MV-4-11 (cell line): ENCODE measurements at regions not wholly inside any gene's neighbourhood (a gene's known extent, or its start where the extent isn't known, plus 50 kb on each side); places are given as distances from the start of the nearest gene placed in this dataset.
"Not testable (repeated sequence)": the region's sequence is repeated elsewhere in the genome, so short reads cannot be mapped to it uniquely, and the experiment has no call there.

ENCODE experiments used
- DNase-seq: peaks from one replicate; lab custom pipeline; 2025; lab: John Stamatoyannopoulos, UW

GRCh38 chr12:111154147-111154834 is 214.6 kb downstream of the PHETA1 start:
- DNase-seq: no peak

GRCh38 chr12:111152561-111152960 is 216.3 kb downstream of the PHETA1 start:
- DNase-seq: no peak

GRCh38 chr12:111150921-111151840 is 217.7 kb downstream of the PHETA1 start:
- DNase-seq: peak; percentile 24

DNA sequence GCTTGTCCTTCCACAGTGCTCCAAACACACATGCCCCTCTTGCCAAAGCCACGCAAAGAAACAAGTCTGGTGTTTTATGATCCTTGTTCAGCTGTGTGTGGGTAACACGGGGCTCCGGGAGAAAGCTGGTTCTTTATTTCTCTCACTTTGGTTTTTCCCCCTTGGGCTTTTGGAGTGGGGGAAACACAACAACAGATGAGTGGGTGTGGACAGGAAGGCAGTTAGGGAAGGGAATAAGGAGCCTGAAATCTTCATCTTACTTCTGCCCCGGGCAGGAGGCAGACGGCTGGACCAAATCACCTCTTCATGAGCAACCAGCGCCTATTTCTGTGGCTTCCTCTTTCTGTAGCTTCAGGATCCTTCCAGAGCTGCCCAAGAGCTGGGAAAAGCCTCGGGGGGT is 218.5 kb downstream of the PHETA1 start:
- peak; percentile 5 for DNase-seq

GRCh38 chr12:111149299-111149698 is 219.6 kb downstream of the PHETA1 start:
- no peak for DNase-seq

- DNase-seq: no peak
Observed at GRCh38 chr12:111148005-111148404, 220.9 kb downstream of the PHETA1 start.

DNA sequence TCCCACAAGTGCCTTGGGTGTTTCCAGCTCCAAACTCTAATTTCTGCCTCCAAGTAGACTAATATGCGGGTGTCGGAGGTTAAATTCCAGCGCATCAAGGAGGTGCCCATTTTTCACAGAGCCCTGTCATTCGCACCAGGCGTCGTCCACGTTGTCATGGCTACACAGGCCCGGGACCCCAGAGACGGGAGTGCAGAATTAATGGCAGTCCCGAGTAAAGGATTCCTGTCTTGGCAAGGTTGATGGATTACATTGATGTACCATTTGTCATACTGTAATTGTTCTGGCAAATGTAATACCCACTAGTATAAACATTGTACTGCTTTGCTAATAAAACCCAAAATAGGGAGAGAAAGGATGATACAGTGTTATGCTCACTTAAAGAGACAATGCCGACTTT is 222.9 kb upstream of the MYL2 start:
- no peak for DNase-seq

- DNase-seq: no peak
Observed at GRCh38 chr12:111141205-111141604, 220.8 kb upstream of the MYL2 start.

GRCh38 chr12:111138016-111138415 is 217.6 kb upstream of the MYL2 start:
- no peak for DNase-seq

DNA sequence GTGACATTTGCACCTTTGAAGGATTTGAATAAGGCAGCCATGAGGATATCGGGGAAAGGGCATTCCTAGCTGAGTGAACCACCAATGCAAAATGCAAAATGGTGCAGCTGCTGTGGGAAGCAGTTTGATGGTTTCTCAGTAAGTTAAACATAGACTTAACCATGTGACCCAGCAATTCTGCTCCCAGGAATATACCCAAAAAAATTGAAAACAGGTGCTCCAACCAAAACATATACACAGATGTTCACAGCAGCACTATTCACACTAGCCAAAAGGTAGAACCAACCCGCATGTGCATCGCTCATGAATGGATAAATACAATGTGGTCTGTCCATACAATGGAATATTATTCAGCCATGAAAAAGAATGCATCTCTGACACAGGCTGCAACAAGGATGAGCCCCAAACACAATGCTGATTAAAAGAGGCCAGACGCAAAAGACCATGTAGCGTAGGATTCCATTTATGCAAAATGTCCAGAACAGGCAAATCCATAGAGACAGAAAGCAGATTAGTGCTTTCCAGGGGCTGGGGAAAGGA is 215.0 kb upstream of the MYL2 start:
- DNase-seq: no peak

DNA sequence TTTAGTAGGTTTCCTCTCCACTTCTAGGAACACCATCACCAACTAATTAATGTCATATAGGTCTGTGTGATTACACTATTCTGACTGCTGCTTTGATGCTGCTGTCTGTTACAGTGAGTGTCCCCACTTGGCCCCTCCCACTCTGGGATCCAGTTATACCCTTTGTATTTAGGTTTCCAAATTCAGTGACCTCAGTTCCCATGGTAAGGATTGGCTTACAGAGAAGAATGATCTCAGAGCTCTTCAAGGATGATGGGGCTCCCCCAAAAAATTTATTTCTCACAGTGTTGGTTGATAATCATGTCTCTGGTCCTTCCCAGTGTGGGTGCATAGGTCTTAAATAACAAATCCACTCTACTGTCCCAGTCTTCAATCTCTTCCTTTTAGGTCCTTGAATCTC is 210.0 kb upstream of the MYL2 start:
- DNase-seq: no peak

DNA sequence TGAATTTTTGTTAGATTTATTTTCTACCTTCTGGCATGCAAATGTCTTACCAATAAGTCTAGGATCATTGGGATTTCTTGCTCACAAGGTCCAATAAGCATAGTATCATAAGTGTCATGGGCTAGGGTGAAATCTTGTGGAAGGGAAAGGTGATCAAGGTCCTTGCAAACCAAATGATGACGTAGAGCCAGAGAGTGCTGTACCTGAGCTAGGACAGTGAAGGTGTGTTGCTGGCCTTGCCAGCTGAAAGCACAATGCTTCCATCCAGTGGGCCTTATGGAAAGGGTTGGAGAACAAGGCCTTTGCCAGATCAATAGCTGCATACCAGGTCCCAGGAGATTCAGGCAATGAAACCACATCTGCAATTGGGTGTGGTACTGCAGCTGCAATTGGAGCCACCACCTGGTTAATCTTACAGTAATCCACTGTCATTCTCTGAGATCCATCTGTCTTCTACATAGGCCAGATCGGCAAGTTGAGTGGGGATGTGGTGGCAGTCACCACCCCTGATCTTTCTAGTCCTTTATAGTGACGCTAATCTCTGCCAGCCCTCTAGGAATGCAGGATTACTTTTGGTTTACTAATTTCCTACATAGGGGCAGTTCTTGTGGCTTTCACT is 208.9 kb upstream of the MYL2 start:
- DNase-seq: no peak

DNA sequence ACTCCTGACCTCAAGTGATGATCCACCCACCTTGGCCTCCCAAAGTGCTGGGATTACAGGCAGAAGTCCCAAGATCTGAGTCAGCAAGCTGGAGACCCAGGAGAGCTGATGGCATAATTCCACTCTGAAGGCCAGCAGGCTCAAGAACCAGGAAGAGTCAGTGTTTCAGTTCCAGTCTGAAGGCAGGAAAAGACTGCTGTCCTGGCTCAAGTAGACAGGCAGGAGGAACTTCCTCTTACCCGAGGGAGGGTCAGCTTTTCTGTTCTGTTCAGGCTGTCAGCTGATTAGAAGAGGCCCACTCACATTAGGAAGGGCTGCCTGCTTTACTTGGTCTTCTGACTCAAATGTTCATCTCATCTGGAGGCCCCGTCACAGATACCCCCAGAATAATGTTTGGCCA is 206.0 kb upstream of the MYL2 start:
- peak; percentile 77 for DNase-seq

DNA sequence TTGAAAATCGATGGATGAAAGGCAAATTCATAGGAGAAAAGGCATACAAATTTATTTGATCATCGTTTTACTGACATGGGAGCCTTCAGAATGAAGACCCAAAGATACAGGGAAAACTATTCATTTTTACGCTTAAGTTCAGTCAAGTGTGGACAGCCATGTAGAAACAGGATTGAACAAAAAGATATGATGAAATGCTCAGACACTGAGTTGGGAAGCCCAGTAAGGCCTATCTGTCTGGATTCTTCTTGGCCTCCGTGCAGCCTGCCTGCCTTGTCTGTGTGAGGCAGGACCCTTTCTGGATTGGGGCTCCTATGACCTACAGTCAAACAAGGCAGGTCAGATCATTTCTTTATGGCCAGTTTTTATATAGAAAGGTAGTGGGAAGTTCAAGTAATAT is 203.8 kb upstream of the MYL2 start:
- no peak for DNase-seq

DNA sequence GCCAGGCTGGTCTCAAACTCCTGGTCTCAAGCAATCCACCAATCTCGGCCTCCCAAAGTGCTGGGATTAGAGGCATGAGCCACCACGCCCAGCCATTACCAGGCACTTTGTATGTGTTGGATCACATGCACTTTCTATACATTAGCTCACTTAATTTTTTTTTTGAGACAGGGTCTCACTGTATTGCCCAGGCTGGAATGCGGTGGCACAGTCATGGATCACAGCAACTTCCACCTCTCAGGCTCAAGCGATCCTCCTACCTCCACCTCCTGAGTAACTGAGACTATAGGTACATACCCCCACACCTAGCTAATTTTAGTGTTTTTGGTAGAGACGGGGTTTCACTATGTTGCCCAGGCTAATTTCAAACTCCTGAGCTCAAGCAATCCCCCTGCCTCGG is 203.0 kb upstream of the MYL2 start:
- DNase-seq: no peak

GRCh38 chr12:111122458-111122878 is 202.1 kb upstream of the MYL2 start:
- DNase-seq: no peak

DNA sequence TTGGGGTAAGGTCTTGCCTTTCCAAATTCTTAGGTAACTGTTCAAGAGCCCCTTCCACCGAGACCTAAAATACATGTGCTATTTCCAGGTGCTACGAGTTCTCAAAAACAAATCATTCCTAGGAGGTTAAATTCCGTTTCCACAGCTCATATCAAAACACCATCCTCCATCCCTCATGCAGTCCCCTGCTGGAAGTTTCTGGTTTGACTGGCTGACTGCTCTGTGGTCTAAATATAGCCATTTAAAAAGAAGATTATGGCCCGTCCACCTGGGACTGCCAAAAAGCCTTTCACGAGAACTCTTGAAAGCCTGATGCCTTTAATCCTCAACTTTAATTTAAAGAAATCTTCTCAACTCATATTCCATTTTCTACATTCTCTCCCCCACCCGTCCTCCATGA is 201.5 kb upstream of the MYL2 start:
- DNase-seq: no peak

- DNase-seq: no peak
Observed at GRCh38 chr12:111120578-111120977, 200.2 kb upstream of the MYL2 start.

- DNase-seq: no peak
Observed at GRCh38 chr12:111117017-111117416, 196.6 kb upstream of the MYL2 start.

- not testable (repeated sequence) for DNase-seq
Observed at GRCh38 chr12:111113313-111113712, 192.9 kb upstream of the MYL2 start.

DNA sequence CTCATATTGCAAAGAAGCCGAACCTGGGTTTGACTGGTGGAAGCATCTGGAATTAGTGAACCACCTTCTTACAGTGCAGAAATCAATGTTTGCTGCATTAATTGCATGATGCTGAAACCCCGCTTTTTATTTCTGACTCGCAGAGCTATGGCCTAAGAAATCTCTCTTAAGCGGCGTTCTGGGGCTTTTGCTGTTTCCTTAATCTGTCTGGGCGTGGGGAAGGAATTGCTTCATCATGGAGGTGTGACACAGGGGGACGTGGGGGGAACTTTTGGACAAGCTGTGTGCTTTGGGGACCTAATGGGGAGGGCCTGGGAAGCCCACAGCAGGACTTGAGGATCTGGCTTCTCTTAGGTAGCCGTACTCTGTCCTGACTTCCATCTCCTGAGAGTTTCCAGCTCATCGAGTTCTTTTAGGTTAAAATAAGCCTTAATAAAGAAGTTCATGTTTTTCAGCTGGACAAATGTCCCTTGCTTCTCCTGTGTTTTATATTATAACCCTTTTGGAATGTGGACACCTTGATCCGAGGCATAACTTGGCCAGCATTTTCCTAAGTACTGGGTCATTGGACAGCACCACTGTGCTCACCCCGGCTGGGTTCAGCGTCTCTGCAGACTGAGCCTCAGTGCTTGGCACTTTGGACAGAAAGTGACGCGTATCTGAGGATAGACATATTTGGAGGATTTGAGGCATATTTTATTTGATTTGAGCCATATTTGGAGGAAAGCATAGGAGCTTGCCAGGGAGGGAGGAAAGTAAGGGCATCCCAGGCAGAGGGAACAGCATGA is 192.1 kb upstream of the MYL2 start:
- peak; percentile 21 for DNase-seq

GRCh38 chr12:111111681-111112080 is 191.3 kb upstream of the MYL2 start:
- DNase-seq: peak; percentile 79
